ENCODE measurements at regions not wholly inside any gene's neighbourhood (a gene's known extent, or its start where the extent isn't known, plus 50 kb on each side); places are given as distances from the start of the nearest gene placed in this dataset.
A peak's percentile ranks its signal among the peaks of the same experiment; 100 is the strongest.

DNA sequence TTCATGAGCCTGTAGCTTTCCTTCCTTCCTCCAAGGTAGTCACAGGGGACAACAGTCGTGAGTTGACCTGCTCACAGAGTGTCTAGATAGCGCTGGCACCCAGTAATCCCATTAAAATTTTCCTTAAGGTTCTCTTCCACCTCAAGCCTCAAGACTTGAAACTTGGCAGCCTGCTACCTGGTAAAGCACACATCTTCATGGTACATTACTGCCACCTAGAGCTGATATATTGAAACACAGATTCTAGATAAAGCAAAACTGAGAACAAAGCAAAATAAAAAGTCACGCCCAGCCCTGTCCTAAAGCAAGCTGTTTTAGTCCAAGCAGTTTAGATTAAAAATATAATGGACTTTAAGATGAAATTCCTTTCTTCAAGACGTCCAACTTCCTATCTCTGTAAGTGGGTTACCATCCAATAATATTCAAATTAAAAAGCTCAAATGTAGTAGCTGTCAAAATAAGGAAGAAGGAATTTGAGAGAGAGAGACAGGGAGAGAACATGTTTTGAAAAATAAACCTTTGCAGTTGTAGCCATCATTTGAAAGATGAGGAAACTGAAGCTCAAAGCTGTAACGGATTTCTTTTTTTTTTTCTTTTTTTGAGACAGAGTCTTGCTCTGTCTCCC is 50.7 kb upstream of the CD83 start:
- peak in 1 of 2 donors; percentile 71 for DNase-seq

DNA sequence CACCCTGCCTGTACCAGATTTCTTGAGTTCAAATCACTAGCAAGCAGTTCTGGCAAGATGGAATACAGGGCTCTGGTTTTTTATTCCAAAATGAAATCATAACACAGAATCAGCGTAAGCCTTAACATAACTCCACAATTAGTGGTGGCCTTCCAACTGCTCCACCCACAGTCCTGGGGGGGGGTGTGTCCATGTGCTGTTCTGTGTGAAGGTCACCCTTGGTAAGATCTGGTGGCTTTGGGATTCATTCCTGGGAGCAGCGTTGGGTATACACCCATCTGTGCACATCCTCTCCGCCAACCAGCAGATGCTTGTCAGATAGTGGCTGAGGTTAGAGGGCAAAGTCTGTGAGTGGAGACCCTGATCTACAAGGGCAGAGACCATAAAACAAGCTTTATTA is 49.9 kb upstream of the CD83 start:
- no peak for DNase-seq
